ENCODE measurements at regions not wholly inside any gene's neighbourhood (a gene's known extent, or its start where the extent isn't known, plus 50 kb on each side); places are given as distances from the start of the nearest gene placed in this dataset.

GRCh38 chr6:51350308-51350904 lies 531.7 kb downstream of the TFAP2B start:
- peak; percentile 26 for TF ChIP-seq CTCF (IDR thresholded peaks at IDR 0.05; ENCODE audit: low read length)
- no peak for TF ChIP-seq EZH2 (optimal IDR thresholded peaks at IDR 0.05; ENCODE audit: low read depth, low read length)
